COLO668 (cell line): ENCODE measurements at regions not wholly inside any gene's neighbourhood (a gene's known extent, or its start where the extent isn't known, plus 50 kb on each side); places are given as distances from the start of the nearest gene placed in this dataset.

Experiments
- DNase-seq: peaks from one replicate; lab custom pipeline; 2025; ENCODE audit not compliant: unreplicated experiment; lab: John Stamatoyannopoulos, UW

DNA sequence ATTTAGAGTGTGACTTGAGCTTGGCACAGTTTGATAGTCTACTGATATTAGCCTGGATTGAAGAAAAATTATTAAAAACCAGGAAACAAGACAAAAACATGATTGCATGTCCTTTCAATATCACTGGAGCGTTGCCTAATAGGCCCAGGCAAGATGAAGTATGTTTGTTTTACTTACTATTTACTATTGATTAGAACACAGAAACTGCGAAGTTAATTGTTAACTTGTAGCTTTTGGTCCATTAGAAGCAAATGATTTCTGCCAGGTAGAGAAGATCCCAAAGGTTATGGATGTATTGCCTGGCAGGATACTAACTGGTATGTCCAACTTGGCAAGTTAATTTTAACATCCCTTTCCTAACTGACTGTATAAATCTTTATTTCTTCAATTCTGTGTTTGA lies 268.9 kb downstream of the ETNK1 start:
- DNase-seq = no peak

DNA sequence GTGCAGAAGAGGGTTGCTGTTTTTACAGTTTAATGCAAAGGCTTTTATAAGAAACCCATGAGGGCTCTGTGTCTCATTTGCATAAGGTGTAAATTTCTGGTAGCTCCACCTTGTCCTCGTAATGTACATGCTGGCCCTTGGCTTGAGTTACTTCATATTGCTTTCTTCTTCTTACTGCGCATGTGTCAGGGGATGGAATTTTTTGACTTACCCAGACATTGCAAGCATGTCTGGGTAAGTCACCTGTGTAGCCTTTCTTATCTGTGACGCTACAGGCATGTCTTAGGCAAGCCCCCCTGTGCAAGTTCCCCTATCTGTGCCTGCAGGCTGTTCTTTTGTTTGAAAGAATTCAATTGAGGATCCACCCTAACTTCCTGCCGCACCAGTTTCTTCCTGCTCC lies 274.2 kb downstream of the ETNK1 start:
- no peak for DNase-seq

DNA sequence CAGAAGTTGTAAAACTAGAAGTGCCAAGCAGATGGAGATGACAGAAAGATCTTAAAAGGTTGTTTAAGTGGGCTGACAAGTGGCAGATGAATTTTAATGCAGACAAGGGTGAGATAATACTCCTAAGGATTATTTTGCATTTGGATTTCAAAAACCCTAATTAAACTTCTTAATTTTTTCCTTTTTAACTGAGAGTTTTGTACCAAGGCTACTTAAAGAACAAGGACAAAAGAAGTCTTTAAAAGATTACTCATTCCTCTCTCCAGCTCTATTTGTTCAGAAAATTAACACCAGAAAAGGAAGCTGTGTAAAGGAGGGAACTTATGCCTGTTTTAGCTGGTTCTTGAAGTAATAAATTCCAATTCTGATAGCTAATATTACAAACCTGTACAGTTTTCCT lies 275.4 kb downstream of the ETNK1 start:
- no peak for DNase-seq

DNA sequence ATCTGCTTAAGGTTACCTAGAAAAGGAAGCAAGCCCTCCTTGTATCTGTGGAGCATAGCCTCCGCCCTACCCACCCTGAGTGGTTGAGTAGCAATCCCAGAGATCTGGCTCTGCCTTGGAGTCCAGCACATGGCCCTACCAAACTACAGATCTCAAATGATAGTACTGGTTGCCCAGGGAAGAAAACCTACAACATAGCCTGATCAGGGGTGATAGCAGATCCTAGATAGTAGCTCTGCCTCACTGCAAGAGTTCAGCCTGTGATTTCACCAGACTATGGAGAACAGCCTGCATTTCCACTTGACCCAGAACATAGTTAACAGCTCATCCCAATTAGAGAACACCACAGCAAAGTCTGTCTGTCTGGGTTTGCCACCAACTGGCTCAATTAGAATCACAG lies 279.5 kb downstream of the ETNK1 start:
- DNase-seq = no peak

DNA sequence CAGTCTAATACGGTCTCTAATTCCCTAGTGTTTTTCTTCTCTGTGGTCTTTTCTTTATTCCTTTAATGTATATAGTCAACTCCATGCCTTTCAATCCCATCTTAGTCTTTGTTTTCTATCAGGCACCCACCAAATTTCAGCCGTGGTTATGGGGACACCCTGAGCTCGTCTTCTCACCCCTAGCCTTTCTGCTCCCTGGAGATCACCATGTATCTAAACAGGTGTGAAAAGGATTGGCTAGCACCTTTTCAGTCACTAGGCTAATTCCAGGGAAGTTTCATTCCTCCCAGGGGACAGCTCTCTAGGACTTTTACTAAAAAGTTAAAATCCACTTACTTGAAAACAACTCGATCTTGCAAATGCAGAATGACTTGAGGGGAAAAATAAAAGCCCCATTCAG lies 291.3 kb downstream of the ETNK1 start:
- no peak for DNase-seq

DNA sequence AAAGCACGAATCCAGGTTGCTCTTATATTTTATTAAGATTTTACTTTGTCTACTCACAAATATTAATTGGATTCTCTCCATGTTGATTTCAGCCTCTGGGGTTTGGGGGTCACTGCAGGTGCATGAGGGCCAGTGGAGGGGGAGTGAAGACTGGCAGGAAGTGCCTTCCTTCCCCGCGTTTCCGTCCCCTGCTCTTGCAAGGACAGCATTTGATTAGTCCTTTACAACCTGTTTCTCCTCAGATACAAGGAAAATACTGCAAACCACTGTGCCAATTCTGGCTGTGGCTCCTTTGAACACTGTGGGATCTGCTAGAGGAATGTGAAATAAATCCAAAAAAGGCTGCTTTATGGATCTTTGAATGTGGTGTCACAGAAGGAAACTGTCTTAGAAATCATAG lies 291.8 kb downstream of the ETNK1 start:
- DNase-seq = no peak

DNA sequence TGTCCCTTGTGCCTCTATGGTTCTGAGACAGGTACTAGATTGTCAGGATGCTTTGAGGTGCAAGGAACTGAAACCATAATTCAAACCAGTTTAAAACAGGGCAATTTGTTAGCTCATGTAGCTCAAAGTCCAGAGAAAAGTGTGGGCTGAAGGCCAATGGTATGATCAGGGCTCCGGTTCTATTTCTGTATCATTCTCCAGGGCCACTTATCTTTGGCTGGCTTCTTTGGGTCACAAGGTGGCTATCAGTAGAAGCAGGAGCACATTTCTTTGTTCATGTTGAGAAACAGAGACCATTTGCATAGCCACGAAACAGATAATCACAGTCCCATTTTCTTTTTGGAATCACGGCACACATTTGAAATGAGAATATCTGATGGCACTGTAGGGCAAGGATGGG lies 294.9 kb downstream of the ETNK1 start:
- no peak for DNase-seq

DNA sequence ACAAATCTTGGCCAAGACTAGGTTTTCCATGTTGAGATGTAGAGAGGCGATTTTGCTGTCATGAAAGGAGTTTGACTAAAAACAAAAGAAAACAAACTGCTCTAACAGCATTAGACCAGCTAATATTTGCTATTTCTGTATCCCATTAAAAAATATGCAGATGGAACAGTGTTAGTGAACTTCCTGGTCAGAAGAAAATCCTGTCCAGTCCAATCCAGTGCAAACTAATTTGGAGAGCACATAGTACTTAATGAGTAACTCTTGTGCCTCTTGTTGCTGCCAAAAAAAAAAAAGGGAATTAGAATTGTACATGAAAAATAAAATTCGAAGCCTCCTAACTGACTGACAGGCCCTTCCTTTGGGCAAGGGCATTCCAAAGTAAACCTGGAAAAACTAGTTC lies 298.8 kb downstream of the ETNK1 start:
- DNase-seq = no peak

DNA sequence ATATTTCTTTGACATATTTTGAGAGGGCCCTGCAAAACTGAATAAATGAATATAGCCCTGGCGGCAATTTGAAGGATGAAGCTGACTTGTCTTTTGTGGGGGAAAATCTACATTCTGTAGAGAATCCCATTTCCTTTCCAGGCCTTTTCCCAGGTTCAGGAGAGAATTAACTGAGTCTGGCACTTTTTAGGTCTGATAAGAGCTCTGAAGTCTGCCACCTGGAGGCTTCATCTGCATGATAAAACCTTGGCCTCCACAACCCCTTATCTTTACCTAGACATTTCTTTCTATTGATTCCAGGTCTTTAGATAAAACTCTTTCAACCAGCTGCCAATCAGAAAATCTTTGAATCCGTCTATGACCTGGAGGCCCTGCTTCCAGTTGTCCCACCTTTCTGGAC lies 299.4 kb downstream of the ETNK1 start:
- DNase-seq = no peak

DNA sequence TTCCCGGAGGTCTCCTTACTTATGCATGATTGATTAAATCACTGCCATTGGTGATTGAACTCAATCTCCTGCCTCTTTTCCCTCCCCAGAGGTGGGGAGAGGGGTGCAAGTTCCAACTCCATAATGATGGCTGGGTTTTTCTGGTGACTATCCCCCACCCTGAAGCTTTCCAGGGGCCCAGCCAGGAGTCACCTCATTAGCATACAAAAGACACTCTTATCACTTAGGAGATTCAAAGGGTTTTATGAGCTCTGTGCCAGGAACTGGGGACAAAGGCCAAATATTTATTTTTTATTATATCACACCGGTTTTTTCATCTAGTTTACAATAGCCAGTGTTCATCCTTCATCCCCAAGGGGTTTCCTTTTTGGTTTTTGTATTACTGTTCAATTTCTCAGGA lies 300.7 kb downstream of the ETNK1 start:
- no peak for DNase-seq

DNA sequence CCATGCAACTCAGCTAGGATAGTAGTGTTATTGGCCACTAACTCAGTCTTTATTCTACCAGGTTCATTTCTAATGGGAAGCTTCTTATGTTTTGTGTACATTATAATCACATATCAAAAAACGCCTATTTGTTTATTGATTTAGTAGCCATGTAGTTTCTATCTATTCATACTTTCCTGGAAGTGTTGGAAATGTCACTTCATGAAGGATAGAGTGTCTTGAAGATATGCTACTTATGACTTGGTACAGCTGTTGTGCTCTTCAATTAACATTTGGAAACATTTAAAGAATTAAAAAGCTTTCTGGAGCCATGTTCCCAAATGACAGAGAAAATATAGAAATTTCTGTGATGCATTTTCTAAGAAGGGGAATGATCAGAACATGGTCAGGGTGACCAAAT lies 307.5 kb downstream of the ETNK1 start:
- no peak for DNase-seq

DNA sequence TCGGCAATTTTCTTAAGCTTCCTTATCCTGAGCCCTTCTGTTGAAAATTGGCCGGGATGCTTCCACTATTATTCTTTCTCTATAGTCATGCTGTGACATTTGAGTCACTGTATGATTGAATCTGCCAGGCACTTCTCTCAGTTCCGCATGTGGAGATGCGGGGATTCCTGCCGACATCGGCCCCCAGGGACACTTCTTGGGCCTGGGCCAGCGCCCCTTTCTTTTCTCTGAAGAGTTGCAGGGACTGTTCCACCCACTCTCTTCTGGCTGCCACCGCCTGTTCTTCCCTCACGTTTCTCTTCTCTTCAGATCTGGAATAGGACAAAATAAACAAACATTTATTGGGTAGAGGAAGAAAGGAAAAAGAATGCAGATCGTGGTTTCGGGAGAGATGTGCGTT lies 310.1 kb downstream of the ETNK1 start:
- DNase-seq = no peak

DNA sequence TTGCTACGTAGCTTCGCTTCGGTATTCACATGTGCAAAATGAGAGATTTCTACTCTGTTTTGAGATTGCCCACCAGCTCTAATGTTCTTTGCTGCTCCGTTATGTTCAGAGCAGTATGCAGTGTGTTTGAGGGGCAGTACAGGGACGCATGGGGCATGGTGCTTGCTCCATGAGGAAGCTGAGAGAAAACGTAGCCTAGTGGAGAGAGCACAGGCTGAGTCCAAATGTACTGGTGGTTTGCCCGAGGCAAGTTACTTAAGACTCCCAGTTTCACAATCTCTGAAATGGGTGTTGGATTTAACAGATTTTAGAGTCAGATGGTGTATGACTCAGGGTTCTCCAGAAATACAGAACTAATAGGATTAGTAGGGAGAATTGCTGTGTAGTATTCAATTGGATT lies 310.5 kb downstream of the ETNK1 start:
- DNase-seq = no peak

DNA sequence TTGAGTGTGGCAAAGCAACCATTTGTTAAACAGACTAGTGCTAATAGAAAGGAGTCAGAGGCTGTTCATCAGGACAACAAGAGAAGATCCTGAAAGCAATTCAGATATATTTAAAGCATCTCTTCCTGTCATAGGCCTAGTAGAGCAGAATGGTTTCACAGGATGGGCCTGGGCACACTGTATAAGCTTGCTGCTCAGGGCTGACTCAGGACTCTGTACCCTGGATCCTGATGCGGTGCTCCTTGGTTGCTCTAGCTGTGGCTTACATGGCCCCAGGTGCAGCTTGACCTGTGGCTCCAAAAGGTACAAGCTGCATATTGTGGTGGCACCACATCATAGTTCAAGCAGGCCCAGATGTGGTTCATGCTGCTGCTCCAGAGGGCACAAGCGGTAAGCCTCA lies 313.4 kb downstream of the ETNK1 start:
- DNase-seq = no peak

DNA sequence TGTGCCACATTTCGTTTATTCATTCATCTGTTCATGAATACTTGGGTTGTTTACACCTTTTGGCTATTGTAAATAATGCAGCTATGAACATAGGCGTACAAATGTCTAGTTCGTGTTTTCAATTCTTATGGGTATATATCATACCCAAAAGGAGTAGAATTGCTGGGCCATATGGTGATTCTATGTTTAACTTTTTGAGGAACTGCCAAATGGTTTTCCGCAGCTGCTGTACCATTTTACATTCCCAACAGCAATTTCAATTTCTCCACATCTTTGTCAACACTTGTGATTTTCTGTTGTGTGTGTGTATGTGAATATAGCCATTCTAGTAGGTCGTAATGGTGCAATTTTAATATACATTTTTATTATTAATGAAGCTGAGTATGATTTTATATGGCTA lies 326.2 kb downstream of the ETNK1 start:
- no peak for DNase-seq

DNA sequence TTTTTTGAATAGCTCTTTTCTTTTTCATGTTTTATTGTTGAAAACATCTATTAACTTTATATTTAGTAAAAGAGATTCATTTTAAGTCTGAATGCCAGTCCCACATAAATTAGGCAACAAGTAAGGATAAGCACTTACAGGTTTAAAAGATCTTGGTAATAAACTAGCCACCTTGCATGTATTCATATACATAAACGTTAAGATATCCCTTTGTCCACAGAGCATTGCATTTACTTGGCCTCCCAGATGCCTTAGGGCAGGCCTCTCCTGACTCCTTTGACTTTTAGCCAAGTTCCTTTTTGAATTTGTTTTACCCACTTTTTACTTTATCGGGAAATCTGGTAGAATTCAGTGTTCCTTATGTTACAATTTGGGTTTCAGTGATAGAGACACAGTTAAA lies 331.7 kb downstream of the ETNK1 start:
- DNase-seq = no peak

DNA sequence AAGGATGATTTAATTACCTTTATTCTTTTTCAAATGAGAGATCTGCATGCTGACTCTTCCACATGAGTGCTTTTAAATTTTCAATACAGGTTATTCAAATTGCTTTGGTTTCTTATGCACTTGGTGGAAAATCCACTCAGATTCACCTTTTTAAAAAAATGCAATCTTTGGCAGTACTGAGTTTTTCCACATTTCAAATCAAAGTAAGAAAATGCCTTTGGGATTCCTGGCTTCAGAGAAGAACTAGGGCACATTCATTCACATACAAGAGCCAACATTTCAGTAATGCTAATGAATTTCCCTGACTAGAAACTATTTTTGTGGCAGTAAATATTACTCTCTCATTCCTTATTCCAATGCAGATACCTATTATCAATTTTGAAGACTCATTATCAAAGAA lies 342.2 kb downstream of the ETNK1 start:
- DNase-seq = no peak

DNA sequence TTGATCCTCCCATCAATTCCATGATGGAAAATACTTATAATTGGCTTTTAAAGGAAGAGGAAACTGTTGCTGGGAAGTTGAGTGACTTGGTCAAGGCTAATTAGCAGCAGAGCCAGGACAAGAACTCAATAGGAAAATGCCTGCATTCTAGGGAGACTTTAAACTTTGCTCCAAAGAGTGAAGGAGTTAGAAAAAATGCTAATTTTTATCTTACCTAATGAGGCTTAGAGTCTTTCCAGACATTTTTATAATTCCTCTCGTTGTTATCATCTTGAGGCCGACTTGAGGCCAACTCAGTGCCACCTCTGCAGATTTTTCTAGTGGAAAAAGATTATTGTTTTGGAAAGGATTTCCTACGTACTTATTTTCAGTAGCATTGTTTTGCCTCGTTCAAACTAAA lies 344.6 kb downstream of the ETNK1 start:
- DNase-seq = no peak

DNA sequence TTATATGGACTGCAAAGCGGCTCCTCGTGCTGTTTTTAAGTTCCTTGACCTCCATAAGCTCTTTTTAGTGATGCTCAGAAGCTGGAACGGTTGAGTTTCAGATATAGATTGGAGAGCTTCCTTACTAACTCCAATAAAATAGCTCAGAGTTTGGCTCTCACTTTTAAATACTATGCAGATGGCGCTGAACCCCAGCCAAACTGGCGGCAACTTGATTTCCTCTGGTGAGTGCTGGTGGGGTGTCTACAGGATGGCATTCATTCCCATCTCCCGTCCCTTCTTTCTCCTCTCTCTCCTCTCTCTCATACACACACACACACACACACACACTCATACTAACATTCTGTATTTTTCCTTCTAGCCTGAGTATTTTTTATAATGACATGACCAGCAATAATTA lies 346.3 kb downstream of the ETNK1 start:
- no peak for DNase-seq

DNA sequence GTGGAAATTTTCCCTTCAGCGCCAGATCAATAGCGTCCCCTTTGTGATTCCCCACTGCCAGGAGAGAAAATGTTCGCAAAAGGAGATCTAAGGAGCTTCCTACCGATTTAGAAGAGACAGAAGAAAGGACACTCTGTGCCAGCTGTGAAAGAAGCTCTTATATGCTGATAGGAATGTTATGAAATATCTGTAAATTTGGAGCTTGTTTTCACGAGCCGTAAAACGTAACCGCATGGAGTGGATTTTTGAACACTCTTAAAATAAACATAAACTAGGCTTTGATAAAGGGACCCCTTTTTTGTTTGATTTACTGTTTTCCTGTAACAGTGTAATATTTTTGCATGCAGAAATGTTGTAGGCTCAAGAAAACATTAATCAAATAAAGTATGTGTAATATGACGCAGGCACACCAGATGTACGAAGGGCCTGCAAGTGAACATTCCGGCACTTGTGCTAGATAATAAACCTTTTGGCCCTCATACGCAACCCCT lies 346.8 kb downstream of the ETNK1 start:
- DNase-seq = no peak

DNA sequence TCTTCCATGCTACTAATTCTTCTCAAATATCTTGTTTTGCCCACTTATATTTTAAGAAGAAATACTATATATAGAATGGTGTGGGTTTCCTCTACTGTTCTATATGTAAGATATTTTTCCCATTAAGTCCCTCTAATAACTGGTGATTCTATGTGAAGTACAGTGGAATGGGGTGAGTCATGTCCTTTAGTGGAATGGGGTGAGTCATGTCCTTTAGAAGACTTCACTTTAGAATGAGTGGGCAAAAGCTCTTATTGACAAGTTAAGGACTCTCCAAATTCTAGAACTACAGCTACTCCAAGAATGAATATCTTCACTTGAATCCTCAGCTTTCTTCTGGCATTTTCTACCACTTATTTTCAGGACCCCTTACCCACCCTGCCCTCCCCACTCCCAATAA lies 349.9 kb downstream of the ETNK1 start:
- DNase-seq = no peak

DNA sequence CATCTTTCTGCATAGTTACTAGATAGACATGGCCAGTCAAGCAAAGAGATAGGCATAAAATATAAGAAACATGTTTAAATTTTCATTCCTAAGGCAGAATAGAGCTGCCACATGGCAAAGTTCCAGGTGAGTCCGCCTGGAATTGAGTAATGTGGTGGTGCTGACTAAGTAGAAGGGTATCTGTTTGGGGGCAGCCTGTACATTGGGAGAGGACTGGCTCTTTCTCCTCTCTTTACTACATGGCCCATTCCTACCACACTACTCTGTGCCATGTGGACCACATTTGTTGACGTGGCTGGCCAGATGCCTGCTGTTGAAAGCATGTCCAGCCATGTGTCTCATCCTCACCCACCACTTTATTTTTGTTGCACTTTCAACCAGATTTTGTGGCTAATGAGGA lies 354.0 kb downstream of the ETNK1 start:
- DNase-seq = no peak

DNA sequence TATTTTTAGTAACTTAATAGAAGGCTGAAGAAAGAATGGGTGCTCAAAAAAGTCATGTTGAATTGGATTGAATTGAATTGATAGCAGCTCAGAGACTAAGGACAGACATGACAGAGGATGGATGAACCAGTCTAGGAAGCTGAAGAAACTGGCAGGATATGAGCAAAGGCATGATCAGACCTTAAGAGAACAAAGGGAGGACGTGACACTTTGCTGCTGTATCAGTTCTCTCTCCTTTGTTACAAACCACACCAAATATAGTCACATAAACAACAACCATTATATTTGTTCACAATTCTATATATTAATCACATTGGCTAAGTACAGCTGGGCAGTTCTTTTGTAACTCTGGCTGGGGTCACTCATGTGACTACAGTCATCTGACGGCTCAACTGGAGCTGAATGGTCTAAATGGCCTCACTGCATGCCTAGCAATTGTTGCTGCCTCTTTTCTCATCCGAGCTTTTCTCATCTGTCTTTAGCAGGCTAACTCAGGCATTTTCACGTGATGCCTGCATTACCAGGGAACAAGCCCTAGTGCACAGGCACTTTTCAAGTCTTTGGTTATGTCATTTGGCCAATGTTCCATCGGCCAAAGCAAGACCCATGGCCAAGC lies 355.0 kb downstream of the ETNK1 start:
- no peak for DNase-seq

DNA sequence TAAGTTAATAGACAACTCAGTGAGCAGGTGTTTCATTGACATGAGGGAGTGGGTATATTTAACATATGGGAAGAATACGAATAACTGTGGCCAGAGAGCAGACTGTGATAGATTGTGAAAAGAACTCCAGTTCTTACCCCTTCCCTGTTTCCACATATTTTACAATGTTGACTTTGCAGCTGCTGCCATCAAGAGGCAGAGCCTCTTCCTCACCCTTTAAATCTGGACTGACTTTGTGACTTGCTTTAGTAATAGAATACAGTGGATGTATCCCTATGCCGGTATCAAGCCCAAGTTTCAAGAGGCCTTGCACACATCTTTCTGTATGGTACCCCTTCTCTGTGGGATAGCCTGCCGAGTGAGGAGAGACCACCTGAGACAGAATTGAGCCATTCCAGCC lies 356.7 kb downstream of the ETNK1 start:
- no peak for DNase-seq
